H1 (cell line): ENCODE measurements at regions not wholly inside any gene's neighbourhood (a gene's known extent, or its start where the extent isn't known, plus 50 kb on each side); places are given as distances from the start of the nearest gene placed in this dataset.

Experiments
- EP300 ChIP-seq, 2 experiments: IDR thresholded peaks; 1 replicate in 1 of 2; 2 replicates in 1 of 2; pipeline ENCODE4 v1.6.1; 2011 to 2012; ENCODE audit warnings: low read depth in 2 of 2, low read length in 2 of 2, mild to moderate bottlenecking in 2 of 2, borderline replicate concordance in 1 of 2, inconsistent platforms in 1 of 2, moderate library complexity in 1 of 2
- SUZ12 ChIP-seq: fragments of 200-600 bp; sonication (generic); IDR thresholded peaks from 2 replicates; pipeline ENCODE4 v1.6.1; 2012; ENCODE audit warnings: mild to moderate bottlenecking, inconsistent platforms, low read length, moderate library complexity, mixed read lengths
- TAF7 ChIP-seq: optimal IDR thresholded peaks from 2 replicates; pipeline ENCODE3; 2011; ENCODE audit warnings: low read depth, mild to moderate bottlenecking, inconsistent platforms, low read length, moderate library complexity, borderline replicate concordance
- YY1 ChIP-seq: IDR thresholded peaks from 2 replicates; pipeline ENCODE4 v1.6.1; 2011; ENCODE audit warnings: low read depth, mild to moderate bottlenecking, low read length

- no peak for TF ChIP-seq YY1
- TF ChIP-seq EP300 (IDR thresholded peaks at IDR 0.05; ENCODE audit: borderline replicate concordance in 1 of 2, low read depth in 2 of 2, low read length in 2 of 2) = no peak
- no peak for TF ChIP-seq SUZ12
- no peak for TF ChIP-seq TAF7
Measured at GRCh38 chr14:83757916-83758315, 1772.0 kb upstream of the FLRT2 start (continued).
